IMR-90 (cell line): ENCODE measurements at regions not wholly inside any gene's neighbourhood (a gene's known extent, or its start where the extent isn't known, plus 50 kb on each side); places are given as distances from the start of the nearest gene placed in this dataset.

Experiments used
- ATAC-seq: fragments of 200-7000 bp; cut with Tn5 transposase; 2 replicates; pipeline ENCODE4 v1.9.1; 2020; ENCODE audit warnings: low read depth, mild to moderate bottlenecking, moderate library complexity
- BruUV-seq: library from RNA; stranded (reverse); fragments of 400-500 nt; replicated peaks from 2 replicates; lab custom pipeline; 2021; lab: Mats Ljungman, UMichigan
- CTCF ChIA-PET: fragments of 300-600 bp; formaldehyde crosslinking; extraction: SDS; loops from one replicate; lab custom pipeline; 2021; ENCODE audit warnings: antibody characterized with exemption; lab: Yijun Ruan, JAX
- POLR2A ChIA-PET: fragments of 300-600 bp; sonication (Branson Sonifier 250); formaldehyde crosslinking; loops from one replicate; lab custom pipeline; 2022; ENCODE audit warnings: antibody characterized with exemption; ENCODE audit not compliant: unreplicated experiment; lab: Charles Lee
- DNase-seq: peaks from one replicate; pipeline ENCODE4 v3.0.0; 2013
- H2AFZ ChIP-seq: replicated peaks from 2 replicates; pipeline ENCODE3; 2013; ENCODE audit warnings: low read length, mild to moderate bottlenecking; ENCODE audit not compliant: poor library complexity
- H2AK5ac ChIP-seq: 2 replicates; pipeline ENCODE4 v1.6.1; 2013; ENCODE audit warnings: low read depth, low read length, inconsistent platforms
- H2AK9ac ChIP-seq: replicated peaks from 2 replicates; pipeline ENCODE3; 2013; ENCODE audit warnings: mild to moderate bottlenecking, low read depth, low read length, moderate library complexity; ENCODE audit not compliant: poor library complexity
- H2BK120ac ChIP-seq: 2 replicates; pipeline ENCODE4 v1.6.1; 2013; ENCODE audit warnings: low read depth, low read length, inconsistent platforms
- H2BK15ac ChIP-seq: 3 replicates; pipeline ENCODE4 v1.6.1; 2013; ENCODE audit warnings: low read depth, low read length, inconsistent platforms
- H2BK20ac ChIP-seq: 2 replicates; pipeline ENCODE4 v1.6.1; 2013; ENCODE audit warnings: low read depth, mild to moderate bottlenecking, inconsistent platforms, low read length, moderate library complexity
- H2BK5ac ChIP-seq: 2 replicates; pipeline ENCODE4 v1.6.1; 2013; ENCODE audit warnings: mild to moderate bottlenecking, low read depth, low read length, inconsistent platforms; ENCODE audit not compliant: poor library complexity, severe bottlenecking
- H3K14ac ChIP-seq: replicated peaks from 2 replicates; pipeline ENCODE4 v1.6.1; 2013; ENCODE audit warnings: low read depth, low read length, inconsistent platforms
- H3K18ac ChIP-seq: 2 replicates; pipeline ENCODE4 v1.6.1; 2013; ENCODE audit warnings: low read depth, low read length, control low read depth
- H3K23ac ChIP-seq: 2 replicates; pipeline ENCODE4 v1.6.1; 2013; ENCODE audit warnings: low read depth, low read length, inconsistent platforms
- H3K27ac ChIP-seq: 2 replicates; pipeline ENCODE4 v1.5.1; 2013; ENCODE audit warnings: mild to moderate bottlenecking, control low read depth, low read length; ENCODE audit not compliant: insufficient read depth
- H3K27me3 ChIP-seq: 2 replicates; pipeline ENCODE4 v1.6.1; 2013; ENCODE audit warnings: low read length; ENCODE audit not compliant: control insufficient read depth, insufficient read depth
- H3K36me3 ChIP-seq: 2 replicates; pipeline ENCODE4 v1.6.1; 2013; ENCODE audit warnings: low read length, mixed read lengths; ENCODE audit not compliant: control insufficient read depth, insufficient read depth
- H3K4ac ChIP-seq: 2 replicates; pipeline ENCODE4 v1.6.1; 2013; ENCODE audit warnings: low read depth, low read length, inconsistent platforms
- H3K4me1 ChIP-seq: 2 replicates; pipeline ENCODE4 v1.6.1; 2013; ENCODE audit warnings: low read length, mixed read lengths; ENCODE audit not compliant: control insufficient read depth, insufficient read depth
- H3K4me2 ChIP-seq: 2 replicates; pipeline ENCODE4 v1.6.1; 2013; ENCODE audit warnings: low read depth, mild to moderate bottlenecking, control low read depth, low read length, moderate library complexity
- H3K4me3 ChIP-seq: 2 replicates; pipeline ENCODE4 v1.5.1; 2013; ENCODE audit warnings: low read depth, mild to moderate bottlenecking, control low read depth, low read length, moderate library complexity; ENCODE audit not compliant: insufficient read depth
- H3K56ac ChIP-seq: 2 replicates; pipeline ENCODE4 v1.6.1; 2013; ENCODE audit warnings: low read length, inconsistent platforms; ENCODE audit not compliant: insufficient read depth; ENCODE audit errors: extremely low read depth
- H3K79me1 ChIP-seq, 2 experiments: 2 replicates each; pipeline ENCODE4 v1.6.1; 2013; ENCODE audit warnings: low read length in 2 of 2, inconsistent platforms in 1 of 2, low read depth in 1 of 2
- H3K9ac ChIP-seq: 2 replicates; pipeline ENCODE4 v1.6.1; 2013; ENCODE audit warnings: low read depth, low read length, control low read depth
- H3K9me1 ChIP-seq: 2 replicates; pipeline ENCODE4 v1.6.1; 2013; ENCODE audit warnings: low read length, inconsistent platforms; ENCODE audit not compliant: insufficient read depth
- H3K9me3 ChIP-seq: 2 replicates; pipeline ENCODE4 v1.6.1; 2013; ENCODE audit warnings: low read length; ENCODE audit not compliant: control insufficient read depth, insufficient read depth
- H4K20me1 ChIP-seq: 2 replicates; pipeline ENCODE4 v1.6.1; 2013; ENCODE audit warnings: low read length, inconsistent platforms; ENCODE audit not compliant: insufficient read depth
- H4K5ac ChIP-seq: 2 replicates; pipeline ENCODE4 v1.6.1; 2013; ENCODE audit warnings: mild to moderate bottlenecking, low read depth, low read length, control low read depth
- H4K8ac ChIP-seq, 2 experiments: 2 replicates each; pipeline ENCODE4 v1.6.1; 2013; ENCODE audit warnings: low read depth in 2 of 2, low read length in 2 of 2, control low read depth in 1 of 2, inconsistent platforms in 1 of 2
- H4K91ac ChIP-seq: 2 replicates; pipeline ENCODE4 v1.6.1; 2013; ENCODE audit warnings: low read depth, low read length, inconsistent platforms; ENCODE audit not compliant: insufficient read depth
- BHLHE40 ChIP-seq: fragments of 150-350 bp; IDR thresholded peaks from 2 replicates; pipeline ENCODE4 v1.6.1; 2016; ENCODE audit warnings: mild to moderate bottlenecking, low read depth, low read length
- CEBPB ChIP-seq: IDR thresholded peaks from 2 replicates; pipeline ENCODE4 v1.6.1; 2012; ENCODE audit warnings: low read depth, low read length, improper control_type of control experiment
- MAFK ChIP-seq: IDR thresholded peaks from 2 replicates; pipeline ENCODE4 v1.6.1; 2012; ENCODE audit warnings: low read depth, low read length, improper control_type of control experiment
- MAZ ChIP-seq: IDR thresholded peaks from 2 replicates; pipeline ENCODE4 v1.6.1; 2012; ENCODE audit warnings: low read depth, mild to moderate bottlenecking, low read length, improper control_type of control experiment, moderate library complexity, borderline replicate concordance
- MXI1 ChIP-seq: IDR thresholded peaks from 2 replicates; pipeline ENCODE4 v1.6.1; 2012; ENCODE audit warnings: low read depth, mild to moderate bottlenecking, low read length, moderate library complexity, borderline replicate concordance
- NFE2L2 ChIP-seq: fragments of 150-350 bp; IDR thresholded peaks from 2 replicates; pipeline ENCODE4 v1.6.1; 2016; ENCODE audit warnings: low read depth, mild to moderate bottlenecking, low read length
- POLR2A ChIP-seq: IDR thresholded peaks from 2 replicates; pipeline ENCODE4 v1.6.1; 2012; ENCODE audit warnings: mild to moderate bottlenecking, low read depth, low read length
- RAD21 ChIP-seq: IDR thresholded peaks from 2 replicates; pipeline ENCODE4 v1.6.1; 2012; ENCODE audit warnings: low read length, improper control_type of control experiment
- RCOR1 ChIP-seq: IDR thresholded peaks from 2 replicates; pipeline ENCODE4 v1.6.1; 2012; ENCODE audit warnings: mild to moderate bottlenecking, low read length, improper control_type of control experiment; ENCODE audit not compliant: insufficient replicate concordance
- RFX5 ChIP-seq: IDR thresholded peaks from 2 replicates; pipeline ENCODE4 v1.8.0; 2012; ENCODE audit warnings: low read depth, mild to moderate bottlenecking, low read length, moderate library complexity
- SMC3 ChIP-seq: fragments of 150-350 bp; IDR thresholded peaks from 2 replicates; pipeline ENCODE4 v1.6.1; 2016; ENCODE audit warnings: low read depth, mild to moderate bottlenecking, antibody characterized with exemption, low read length, moderate library complexity
- WGBS, 2 experiments: methylation state at CpG; one replicate each; pipeline versions ENCODE4 v1.1.5 to v1.1.7; 2013; ENCODE audit warnings: missing lambda C conversion rate in 2 of 2; ENCODE audit not compliant: insufficient read length in 1 of 2; ENCODE audit errors: extremely low coverage in 2 of 2; 5-methylcytosine and 5-hydroxymethylcytosine counted together
- dilution Hi-C: fragments of 300-500 bp; cut with HindIII; formaldehyde crosslinking; loops from one replicate; pipeline ENCODE4 v1.14.3; 2018; ENCODE audit warnings: low sequenced_read_pairs; ENCODE audit not compliant: unreplicated experiment
- in situ Hi-C: fragments of 300-500 bp; cut with MboI; formaldehyde crosslinking; loops from 3 replicates; pipeline ENCODE4 v1.14.3; 2019; ENCODE audit warnings: low sequenced_read_pairs, inconsistent platforms, mixed read lengths
- intact Hi-C: fragments of 100-400 bp; cut with micrococcal nuclease; formaldehyde crosslinking; loops from 2 replicates; pipeline ENCODE4 v1.10.0; 2022
- TF ChIP-seq, protein P1 (sequence below): fragments of 150-350 bp; IDR thresholded peaks from 2 replicates; pipeline ENCODE4 v1.6.1; 2016; ENCODE audit warnings: low read depth, mild to moderate bottlenecking, low read length, moderate library complexity, borderline replicate concordance
- TF ChIP-seq, protein P2 (sequence below): conservative IDR thresholded peaks from 2 replicates; pipeline ENCODE4 v1.5.1; 2012; ENCODE audit warnings: mild to moderate bottlenecking, low read depth, low read length, improper control_type of control experiment

DNA sequence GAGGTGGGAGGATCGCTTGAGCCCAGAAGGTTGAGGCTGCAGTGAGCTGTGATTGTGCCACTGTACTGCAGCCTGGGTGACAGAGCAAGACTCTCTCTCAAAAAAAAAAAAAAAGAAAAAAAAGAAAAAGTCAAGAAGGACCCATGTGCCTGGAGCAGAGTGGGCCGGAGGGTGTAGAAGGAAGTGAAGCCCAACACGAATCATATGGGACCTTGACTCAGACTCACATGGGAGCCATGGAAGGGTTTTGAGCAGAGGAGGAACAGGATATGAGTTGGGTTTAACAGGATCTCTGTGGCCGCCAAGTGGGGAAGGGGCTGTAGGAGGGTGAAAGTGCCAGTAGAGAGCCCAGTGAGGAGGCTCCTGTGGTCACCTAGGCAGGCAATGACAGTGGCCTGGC lies 165.4 kb downstream of the PHETA1 start:
- ATAC-seq, result no peak
- CTCF ChIA-PET, result no interaction called here
- no peak overlapping the region for H3K23ac ChIP-seq
- H3K4me3 ChIP-seq, result no peak overlapping the region
- H4K20me1 ChIP-seq, result no peaks in the 10 kb centered on the region
- dilution Hi-C loops (no loop called here), in situ Hi-C loops (no loop called here), intact Hi-C loops (no loop called here)
- H4K91ac ChIP-seq, result no peak overlapping the region
- H2BK15ac ChIP-seq, result no peak overlapping the region
- no peaks in the 10 kb centered on the region for H3K9me3 ChIP-seq
- H4K8ac ChIP-seq, result no peak overlapping the region
- no peaks in the 10 kb centered on the region for H3K36me3 ChIP-seq
- no peak overlapping the region for H3K14ac ChIP-seq
- no peak overlapping the region for H3K4me2 ChIP-seq
- 68% methylated on average over 4 of the region's 4 CpGs; no CpG with 5 or more reads in 1 of the 2 experiments for WGBS, 2 experiments
- no peak overlapping the region for H3K4ac ChIP-seq
- no peak overlapping the region for H4K5ac ChIP-seq
- no peak for DNase-seq
- H3K9me1 ChIP-seq, result no peaks in the 10 kb centered on the region; the same call in 1 of the 2 replicates
- no peaks in the 10 kb centered on the region; the same call in 1 of the 2 replicates for H3K27me3 ChIP-seq
- no TSS peak for BruUV-seq
- no peak overlapping the region for H2BK20ac ChIP-seq
- no peak overlapping the region for H2BK5ac ChIP-seq
- no peak overlapping the region for H3K9ac ChIP-seq
- H2AK9ac ChIP-seq, result no peak overlapping the region
- no peaks in the 10 kb centered on the region for H3K4me1 ChIP-seq
- H2AFZ ChIP-seq, result no peak overlapping the region
- no peak overlapping the region for H2AK5ac ChIP-seq
- POLR2A ChIA-PET, result no interaction called here
- no peak for TF ChIP-seq MAFK
- no peak for TF ChIP-seq RAD21
- TF ChIP-seq MAZ, result no peak
- TF ChIP-seq SMC3, result no peak
- no peak for TF ChIP-seq MXI1
- TF ChIP-seq CEBPB, result no peak
- TF ChIP-seq RCOR1, result no peak
- TF ChIP-seq, protein P1, sequence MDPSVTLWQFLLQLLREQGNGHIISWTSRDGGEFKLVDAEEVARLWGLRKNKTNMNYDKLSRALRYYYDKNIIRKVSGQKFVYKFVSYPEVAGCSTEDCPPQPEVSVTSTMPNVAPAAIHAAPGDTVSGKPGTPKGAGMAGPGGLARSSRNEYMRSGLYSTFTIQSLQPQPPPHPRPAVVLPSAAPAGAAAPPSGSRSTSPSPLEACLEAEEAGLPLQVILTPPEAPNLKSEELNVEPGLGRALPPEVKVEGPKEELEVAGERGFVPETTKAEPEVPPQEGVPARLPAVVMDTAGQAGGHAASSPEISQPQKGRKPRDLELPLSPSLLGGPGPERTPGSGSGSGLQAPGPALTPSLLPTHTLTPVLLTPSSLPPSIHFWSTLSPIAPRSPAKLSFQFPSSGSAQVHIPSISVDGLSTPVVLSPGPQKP, result no peak
- no peak for TF ChIP-seq BHLHE40
- TF ChIP-seq POLR2A, result no peak
- TF ChIP-seq, protein P2, sequence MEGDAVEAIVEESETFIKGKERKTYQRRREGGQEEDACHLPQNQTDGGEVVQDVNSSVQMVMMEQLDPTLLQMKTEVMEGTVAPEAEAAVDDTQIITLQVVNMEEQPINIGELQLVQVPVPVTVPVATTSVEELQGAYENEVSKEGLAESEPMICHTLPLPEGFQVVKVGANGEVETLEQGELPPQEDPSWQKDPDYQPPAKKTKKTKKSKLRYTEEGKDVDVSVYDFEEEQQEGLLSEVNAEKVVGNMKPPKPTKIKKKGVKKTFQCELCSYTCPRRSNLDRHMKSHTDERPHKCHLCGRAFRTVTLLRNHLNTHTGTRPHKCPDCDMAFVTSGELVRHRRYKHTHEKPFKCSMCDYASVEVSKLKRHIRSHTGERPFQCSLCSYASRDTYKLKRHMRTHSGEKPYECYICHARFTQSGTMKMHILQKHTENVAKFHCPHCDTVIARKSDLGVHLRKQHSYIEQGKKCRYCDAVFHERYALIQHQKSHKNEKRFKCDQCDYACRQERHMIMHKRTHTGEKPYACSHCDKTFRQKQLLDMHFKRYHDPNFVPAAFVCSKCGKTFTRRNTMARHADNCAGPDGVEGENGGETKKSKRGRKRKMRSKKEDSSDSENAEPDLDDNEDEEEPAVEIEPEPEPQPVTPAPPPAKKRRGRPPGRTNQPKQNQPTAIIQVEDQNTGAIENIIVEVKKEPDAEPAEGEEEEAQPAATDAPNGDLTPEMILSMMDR, result no peak
- no peak for TF ChIP-seq RFX5
- no peak for TF ChIP-seq NFE2L2
- H3K79me1 ChIP-seq, result no peaks in the 10 kb centered on the region
- no peak overlapping the region for H3K56ac ChIP-seq
- H3K27ac ChIP-seq, result no peak overlapping the region
- H3K18ac ChIP-seq, result no peak overlapping the region
- no peak overlapping the region for H2BK120ac ChIP-seq
